ENCODE measurements at regions not wholly inside any gene's neighbourhood (a gene's known extent, or its start where the extent isn't known, plus 50 kb on each side); places are given as distances from the start of the nearest gene placed in this dataset.

- intact Hi-C loops (cut with DNase I; ENCODE audit: low total_unique reads), result no loop called here
Observed at GRCh38 chr1:239840336-239840735, 251.3 kb upstream of the FMN2 start.

GRCh38 chr1:239840790-239841189 lies 250.9 kb upstream of the FMN2 start:
- TF ChIP-seq CTCF (IDR thresholded peaks at IDR 0.05 in 8 of 11, conservative IDR thresholded peaks at IDR 0.05 in 3 of 11) (no peak), POLR2AphosphoS5 (IDR thresholded peaks at IDR 0.05) (no peak), POLR2A (IDR thresholded peaks at IDR 0.05) (no peak)
- Histone ChIP-seq H3K27me3 (replicated peaks in 1 of 7) (no peaks in the 10 kb centered on the region), H3K27ac (no peak overlapping the region), H3K4me1 (no peaks in the 10 kb centered on the region), H3K36me3 (no peaks in the 10 kb centered on the region), H3K9me3 (no peaks in the 10 kb centered on the region), H3K4me3 (no peak overlapping the region)
- intact Hi-C loops (cut with DNase I; ENCODE audit: low total_unique reads), result no loop called here
- WGBS, 5 donors, result 70 to 85% (median 76%) methylated on average over 3 of the region's 3 CpGs
- DNase-seq, result no peak

More at GRCh38 chr1:239840336-239840735, 251.3 kb upstream of the FMN2 start:
- H3K4me3 ChIP-seq, result no peak overlapping the region
- WGBS, 5 donors, result 91 to 97% (median 94%) methylated on average over 1 of the region's 1 CpG
- H3K36me3 ChIP-seq, result no peaks in the 10 kb centered on the region
- H3K27ac ChIP-seq, result no peak overlapping the region
- no peak for DNase-seq
- H3K9me3 ChIP-seq, result no peaks in the 10 kb centered on the region
- TF ChIP-seq POLR2A (IDR thresholded peaks at IDR 0.05), result no peak
- no peak for TF ChIP-seq CTCF (IDR thresholded peaks at IDR 0.05 in 8 of 11, conservative IDR thresholded peaks at IDR 0.05 in 3 of 11)
- TF ChIP-seq POLR2AphosphoS5 (IDR thresholded peaks at IDR 0.05), result no peak
- no peaks in the 10 kb centered on the region for H3K27me3 ChIP-seq (replicated peaks in 1 of 7)
- H3K4me1 ChIP-seq, result no peaks in the 10 kb centered on the region

- 88 to 97% (median 95%) methylated on average over 2 of the region's 2 CpGs for WGBS, 5 donors
- DNase-seq, result no peak
Observed at GRCh38 chr1:239841631-239842030, 250.1 kb upstream of the FMN2 start.

GRCh38 chr1:239843541-239843940 lies 248.1 kb upstream of the FMN2 start:
- no peak overlapping the region for H3K4me3 ChIP-seq
- 42 to 62% (median 59%) methylated on average over 2 of the region's 2 CpGs for WGBS, 5 donors
- DNase-seq, result no peak
- intact Hi-C loops (cut with DNase I; ENCODE audit: low total_unique reads), result no loop called here
- H3K4me1 ChIP-seq, result no peaks in the 10 kb centered on the region
- TF ChIP-seq CTCF (IDR thresholded peaks at IDR 0.05 in 8 of 11, conservative IDR thresholded peaks at IDR 0.05 in 3 of 11), result no peak
- TF ChIP-seq POLR2A (IDR thresholded peaks at IDR 0.05), result no peak
- TF ChIP-seq POLR2AphosphoS5 (IDR thresholded peaks at IDR 0.05), result no peak
- H3K36me3 ChIP-seq, result no peaks in the 10 kb centered on the region
- no peaks in the 10 kb centered on the region for H3K27me3 ChIP-seq (replicated peaks in 1 of 7)
- no peaks in the 10 kb centered on the region for H3K9me3 ChIP-seq
- H3K27ac ChIP-seq, result no peak overlapping the region

More at GRCh38 chr1:239841631-239842030, 250.1 kb upstream of the FMN2 start:
- intact Hi-C loops (cut with DNase I; ENCODE audit: low total_unique reads), result no loop called here
- H3K36me3 ChIP-seq, result no peaks in the 10 kb centered on the region
- no peaks in the 10 kb centered on the region for H3K4me1 ChIP-seq
- H3K4me3 ChIP-seq, result no peak overlapping the region
- H3K9me3 ChIP-seq, result no peaks in the 10 kb centered on the region
- H3K27me3 ChIP-seq (replicated peaks in 1 of 7), result no peaks in the 10 kb centered on the region
- no peak for TF ChIP-seq POLR2AphosphoS5 (IDR thresholded peaks at IDR 0.05)
- no peak for TF ChIP-seq POLR2A (IDR thresholded peaks at IDR 0.05)
- TF ChIP-seq CTCF (IDR thresholded peaks at IDR 0.05 in 8 of 11, conservative IDR thresholded peaks at IDR 0.05 in 3 of 11), result no peak
- no peak overlapping the region for H3K27ac ChIP-seq
